ENCODE measurements at regions not wholly inside any gene's neighbourhood (a gene's known extent, or its start where the extent isn't known, plus 50 kb on each side); places are given as distances from the start of the nearest gene placed in this dataset.
"Not testable (repeated sequence)": the region's sequence is repeated elsewhere in the genome, so short reads cannot be mapped to it uniquely, and the experiment has no call there.

DNA sequence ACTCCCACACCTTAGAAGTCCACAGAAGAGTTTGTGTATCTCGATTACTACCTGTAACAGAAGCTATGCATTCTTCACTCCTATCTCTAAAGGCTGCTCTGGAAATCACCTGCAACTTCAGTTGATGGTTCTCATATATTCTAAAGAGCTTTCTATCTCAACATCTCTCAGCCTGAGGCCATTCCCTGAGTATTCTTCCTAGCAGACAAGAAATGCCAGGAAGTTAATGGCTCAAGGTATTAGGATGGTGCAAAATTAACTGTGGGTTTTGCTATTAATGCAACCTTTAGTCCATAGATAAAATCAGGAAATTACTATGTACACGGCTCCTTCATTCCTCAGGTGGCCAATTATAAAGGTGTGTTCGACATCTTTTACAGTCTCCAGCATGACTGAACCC is 290.1 kb downstream of the ZNF716 start:
- H3K36me3 Mint-ChIP-seq (ENCODE audit: low read depth); POLR2A ChIA-PET; CTCF ChIA-PET; DNase-seq; H3K27ac Mint-ChIP-seq; H3K4me1 Mint-ChIP-seq; H3K27me3 Mint-ChIP-seq; H3K4me3 Mint-ChIP-seq: not testable (repeated sequence)
- peaks cover 13% of the 10 kb centered on the region for H3K9me3 Mint-ChIP-seq

DNA sequence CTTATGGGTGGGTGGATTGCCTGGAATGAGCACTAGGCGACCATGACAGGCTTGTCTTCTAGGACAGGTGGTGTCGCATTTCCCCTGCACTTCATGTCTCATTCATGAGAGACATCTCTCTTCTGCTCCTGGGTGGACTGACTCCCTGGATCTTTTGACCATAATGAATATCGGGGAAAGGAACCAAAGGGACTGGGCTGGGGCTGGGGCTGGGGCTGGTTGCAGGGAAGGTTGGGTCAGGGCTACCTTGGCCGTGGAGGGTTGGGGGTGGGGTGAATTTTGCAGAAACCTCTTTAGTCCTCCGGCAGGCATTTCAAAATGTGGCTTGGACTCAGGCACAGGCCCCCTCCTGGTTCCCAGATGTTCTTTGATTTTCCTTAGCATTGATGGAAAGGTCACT is 319.2 kb downstream of the ZNF716 start:
- Mint-ChIP-seq H3K4me3 (no peak overlapping the region), H3K36me3 (ENCODE audit: low read depth) (no peaks in the 10 kb centered on the region), H3K27ac (no peak overlapping the region), H3K9me3 (peaks cover 26% of the 10 kb centered on the region), H3K4me1 (no peaks in the 10 kb centered on the region), H3K27me3 (no peaks in the 10 kb centered on the region)
- DNase-seq, result no peak
- ChIA-PET POLR2A (no interaction called here), CTCF (no interaction called here)

DNA sequence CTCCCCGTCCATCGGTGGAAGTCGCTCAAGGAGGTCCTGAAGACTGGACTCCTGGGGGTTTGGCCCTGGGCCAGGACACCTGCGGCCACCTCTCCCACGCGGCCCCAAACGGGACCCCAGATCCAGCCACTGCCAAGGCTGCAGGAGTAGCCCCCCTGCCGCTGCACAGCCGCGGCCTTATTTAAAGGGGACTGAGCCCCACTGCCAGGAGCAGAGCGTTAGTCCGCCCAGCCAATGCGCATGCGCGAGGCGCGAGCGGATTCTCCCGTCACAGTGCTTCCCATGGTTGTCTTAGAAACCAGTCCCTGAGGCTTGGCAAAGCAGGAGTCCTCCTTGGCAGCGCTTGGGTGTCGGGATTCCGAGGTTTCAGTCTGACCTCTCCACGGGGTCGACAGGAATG is 320.0 kb downstream of the ZNF716 start:
- H3K27me3 Mint-ChIP-seq, result no peaks in the 10 kb centered on the region
- H3K9me3 Mint-ChIP-seq, result peaks cover 29% of the 10 kb centered on the region
- ChIA-PET CTCF (no interaction called here), POLR2A (no interaction called here)
- H3K27ac Mint-ChIP-seq, result no peak overlapping the region
- no peak for DNase-seq
- H3K4me3 Mint-ChIP-seq, result no peak overlapping the region
- H3K36me3 Mint-ChIP-seq (ENCODE audit: low read depth), result no peaks in the 10 kb centered on the region
- H3K4me1 Mint-ChIP-seq, result no peaks in the 10 kb centered on the region

DNA sequence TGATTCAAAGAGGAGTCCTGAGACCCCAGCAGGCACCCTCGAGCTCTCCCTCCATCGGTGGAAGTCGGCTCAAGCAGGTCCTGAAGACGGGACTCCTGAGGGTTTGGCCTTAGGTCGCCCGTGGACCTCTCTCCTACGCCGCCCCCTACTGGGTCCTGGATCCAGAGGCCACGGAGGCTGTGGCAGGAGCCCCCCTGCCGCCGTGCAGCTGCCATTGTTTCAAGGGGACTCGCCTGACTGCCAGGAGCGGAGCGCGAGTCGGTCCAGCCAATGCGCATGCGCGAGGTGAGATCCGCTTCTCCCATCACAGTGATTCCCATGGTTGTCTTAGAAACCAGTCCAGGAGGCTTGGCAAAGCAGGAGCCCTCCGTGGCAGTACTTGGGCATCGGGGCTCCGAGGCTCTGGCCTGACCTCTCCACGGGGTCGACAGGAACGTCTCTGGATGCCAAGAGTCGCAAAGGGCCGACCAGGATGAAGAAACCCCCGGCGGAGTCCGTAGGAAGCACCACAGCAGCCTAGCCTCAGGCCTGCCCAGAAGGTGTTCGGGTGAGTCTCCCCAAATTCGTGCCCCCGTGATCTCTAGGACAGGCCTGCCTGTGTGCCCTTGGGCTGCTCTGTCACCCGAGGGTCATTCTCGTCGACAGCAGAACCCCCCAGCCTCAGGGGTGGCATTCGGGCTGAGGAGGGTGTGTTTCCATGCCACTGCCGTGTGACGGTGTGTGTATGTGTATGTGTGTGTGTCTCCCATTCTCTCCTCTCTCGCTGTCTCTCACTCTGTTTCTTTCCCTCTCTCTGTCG is 322.3 kb downstream of the ZNF716 start:
- POLR2A ChIA-PET, result no interaction called here
- Mint-ChIP-seq H3K36me3 (ENCODE audit: low read depth) (no peaks in the 10 kb centered on the region), H3K27me3 (no peaks in the 10 kb centered on the region), H3K4me1 (no peaks in the 10 kb centered on the region), H3K9me3 (peaks cover 42% of the 10 kb centered on the region), H3K4me3 (no peak overlapping the region), H3K27ac (no peak overlapping the region)
- CTCF ChIA-PET, result no interaction called here
- no peak for DNase-seq

DNA sequence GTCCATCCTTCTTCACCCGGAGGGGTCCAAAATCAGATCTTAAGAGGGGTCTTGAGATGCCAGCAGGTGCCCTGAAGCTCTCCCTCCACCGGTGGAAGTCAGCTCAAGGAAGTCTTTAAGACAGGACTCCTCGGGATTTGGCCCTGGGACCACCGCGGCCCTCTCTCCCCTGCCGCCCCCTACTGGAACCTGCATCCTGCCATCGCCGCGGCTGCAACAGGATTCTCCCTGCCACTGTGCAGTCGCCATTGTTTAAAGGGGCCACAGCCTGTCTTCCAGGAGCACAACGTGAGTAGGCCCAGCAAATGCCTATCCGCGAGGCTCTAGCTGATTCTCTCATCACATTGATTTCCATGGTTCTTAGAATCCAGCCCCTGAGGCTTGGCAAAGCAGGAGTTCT is 324.3 kb downstream of the ZNF716 start:
- no peaks in the 10 kb centered on the region for H3K27me3 Mint-ChIP-seq
- H3K4me3 Mint-ChIP-seq, result no peak overlapping the region
- POLR2A ChIA-PET, result no interaction called here
- H3K27ac Mint-ChIP-seq, result no peak overlapping the region
- H3K4me1 Mint-ChIP-seq, result no peaks in the 10 kb centered on the region
- CTCF ChIA-PET, result no interaction called here
- H3K9me3 Mint-ChIP-seq, result peaks cover 46% of the 10 kb centered on the region
- no peaks in the 10 kb centered on the region for H3K36me3 Mint-ChIP-seq (ENCODE audit: low read depth)
- DNase-seq, result no peak

DNA sequence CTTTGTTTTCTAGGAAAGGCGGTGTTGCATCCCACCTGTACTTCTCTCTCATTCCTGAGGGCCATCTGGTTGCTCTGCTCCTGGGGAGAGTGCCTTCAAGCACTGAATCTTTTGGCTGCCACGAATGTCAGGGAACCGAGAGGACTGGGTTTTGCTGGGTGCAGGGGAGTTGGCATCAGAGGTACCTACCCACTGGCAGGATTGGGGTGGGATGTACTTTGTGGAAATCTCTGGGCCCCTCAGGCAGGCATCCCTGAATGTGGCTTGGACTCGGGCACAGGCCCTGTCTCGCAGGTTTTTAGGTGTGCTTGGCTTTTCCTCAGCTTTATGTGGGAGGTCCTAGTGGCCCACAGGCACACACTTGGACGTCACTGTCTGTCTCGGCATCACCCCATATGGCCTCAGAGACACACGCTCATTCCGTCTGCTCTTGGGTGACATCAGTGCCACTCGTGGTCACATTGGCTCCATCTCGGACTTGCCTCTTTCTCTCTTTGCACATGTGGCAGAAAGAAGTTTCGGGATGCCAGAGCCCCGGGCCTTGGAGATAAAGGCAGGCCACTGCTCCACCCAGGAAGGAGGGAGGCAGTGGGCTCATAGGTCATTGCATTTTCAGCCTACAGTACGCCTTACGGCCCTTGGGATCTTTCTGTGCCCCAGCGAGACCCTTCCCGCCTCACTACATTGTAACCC is 325.6 kb downstream of the ZNF716 start:
- Mint-ChIP-seq H3K27ac (no peak overlapping the region), H3K4me1 (no peaks in the 10 kb centered on the region), H3K27me3 (no peaks in the 10 kb centered on the region), H3K9me3 (peaks cover 49% of the 10 kb centered on the region), H3K36me3 (ENCODE audit: low read depth) (no peaks in the 10 kb centered on the region), H3K4me3 (no peak overlapping the region)
- ChIA-PET POLR2A (no interaction called here), CTCF (no interaction called here)
- DNase-seq, result no peak

DNA sequence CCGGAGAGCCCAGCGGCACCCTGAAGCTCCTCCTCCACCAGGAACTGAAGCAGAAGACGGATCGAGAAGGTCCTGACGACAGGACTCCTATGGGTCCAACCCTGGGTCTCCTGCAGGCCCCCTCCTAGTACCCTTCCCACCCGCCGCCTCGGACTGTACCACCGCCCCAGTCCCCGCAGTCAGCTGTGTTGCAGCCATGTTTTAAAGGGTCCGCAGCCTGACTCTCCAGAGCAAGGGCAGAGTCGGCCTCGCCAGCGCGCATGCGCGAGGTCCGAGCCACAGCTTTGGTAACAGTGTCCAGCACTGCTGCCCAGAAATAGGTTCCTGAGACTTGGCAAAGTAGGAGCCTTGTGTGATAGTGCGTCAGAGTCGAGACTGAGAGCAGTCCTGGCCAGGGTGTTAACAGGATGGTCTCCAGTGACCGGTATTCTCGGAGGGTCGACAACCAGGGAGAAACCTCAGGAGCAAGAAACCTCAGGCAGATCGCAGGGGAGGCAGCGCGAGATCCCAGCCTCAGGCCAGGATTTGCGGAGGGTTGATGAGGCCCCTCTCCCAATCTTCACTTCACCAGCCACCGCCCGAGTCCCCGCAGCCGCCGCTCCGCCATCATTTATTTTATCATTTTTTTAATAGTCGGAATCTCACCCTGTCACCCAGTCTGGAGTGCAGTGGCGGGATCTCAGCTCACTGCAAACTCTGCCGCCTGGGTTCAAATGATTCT is 326.3 kb downstream of the ZNF716 start:
- H3K27me3 Mint-ChIP-seq; H3K4me3 Mint-ChIP-seq; H3K36me3 Mint-ChIP-seq (ENCODE audit: low read depth); H3K4me1 Mint-ChIP-seq; H3K27ac Mint-ChIP-seq; POLR2A ChIA-PET; CTCF ChIA-PET; DNase-seq: not testable (repeated sequence)
- peaks cover 44% of the 10 kb centered on the region for H3K9me3 Mint-ChIP-seq

DNA sequence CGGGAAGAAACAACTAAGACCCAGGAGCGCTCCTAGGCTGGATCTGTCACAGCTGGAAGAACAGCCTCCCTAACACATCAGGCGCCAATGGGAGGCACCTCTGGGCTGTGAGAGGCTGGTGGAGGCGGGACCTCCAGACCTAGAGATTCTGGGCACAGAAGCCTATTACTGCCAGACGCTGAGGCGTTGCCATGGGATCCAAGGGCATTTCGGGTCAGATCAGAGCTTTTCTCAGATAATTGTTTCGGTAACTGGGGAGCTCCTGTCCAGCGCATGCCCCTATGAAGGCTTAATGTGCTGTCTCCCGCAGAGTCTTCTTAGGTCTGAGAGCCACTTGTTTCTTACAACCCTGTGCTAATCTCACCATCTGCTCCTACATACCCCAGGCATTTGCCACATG is 339.2 kb downstream of the ZNF716 start:
- POLR2A ChIA-PET, result no interaction called here
- CTCF ChIA-PET, result interaction anchor here (0.6 kb wide), 1 partner anchor 1440 kb away, joined by 3 read pairs; no protein-coding TSS in a partner anchor
- Mint-ChIP-seq H3K4me3 (no peak overlapping the region), H3K27me3 (no peaks in the 10 kb centered on the region), H3K4me1 (no peaks in the 10 kb centered on the region), H3K9me3 (peaks cover 28% of the 10 kb centered on the region), H3K36me3 (ENCODE audit: low read depth) (no peaks in the 10 kb centered on the region), H3K27ac (no peak overlapping the region)
- DNase-seq, result no peak

DNA sequence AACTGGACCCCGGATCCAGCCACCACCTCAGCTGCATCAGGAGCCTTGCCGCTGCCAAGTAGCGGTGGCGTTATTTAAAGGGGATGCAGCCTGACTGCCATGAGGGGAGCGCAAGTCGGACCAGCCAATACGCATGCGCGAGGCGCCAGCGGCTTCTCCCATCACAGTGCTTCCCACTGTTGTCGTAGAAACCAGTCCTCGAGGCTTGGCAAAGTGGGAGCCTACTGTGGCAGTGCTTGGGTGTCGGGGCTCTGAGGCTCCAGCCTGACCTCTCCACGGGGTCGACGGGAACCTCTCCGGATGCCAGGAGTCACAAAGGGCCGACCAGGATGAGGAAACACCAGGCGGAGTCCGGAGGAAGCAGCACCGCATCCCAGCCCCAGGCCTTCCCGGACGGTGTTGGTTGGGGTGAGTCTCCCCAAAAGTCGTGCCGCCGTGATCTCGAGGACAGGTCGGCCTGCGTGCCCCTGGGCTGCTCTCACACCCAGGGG is 369.6 kb downstream of the ZNF716 start:
- H3K4me3 Mint-ChIP-seq, result no peak overlapping the region
- peaks cover 31% of the 10 kb centered on the region for H3K9me3 Mint-ChIP-seq
- no peaks in the 10 kb centered on the region for H3K36me3 Mint-ChIP-seq (ENCODE audit: low read depth)
- no peaks in the 10 kb centered on the region for H3K4me1 Mint-ChIP-seq
- no peaks in the 10 kb centered on the region for H3K27me3 Mint-ChIP-seq
- DNase-seq, result no peak
- ChIA-PET POLR2A (no interaction called here), CTCF (no interaction called here)
- H3K27ac Mint-ChIP-seq, result no peak overlapping the region

DNA sequence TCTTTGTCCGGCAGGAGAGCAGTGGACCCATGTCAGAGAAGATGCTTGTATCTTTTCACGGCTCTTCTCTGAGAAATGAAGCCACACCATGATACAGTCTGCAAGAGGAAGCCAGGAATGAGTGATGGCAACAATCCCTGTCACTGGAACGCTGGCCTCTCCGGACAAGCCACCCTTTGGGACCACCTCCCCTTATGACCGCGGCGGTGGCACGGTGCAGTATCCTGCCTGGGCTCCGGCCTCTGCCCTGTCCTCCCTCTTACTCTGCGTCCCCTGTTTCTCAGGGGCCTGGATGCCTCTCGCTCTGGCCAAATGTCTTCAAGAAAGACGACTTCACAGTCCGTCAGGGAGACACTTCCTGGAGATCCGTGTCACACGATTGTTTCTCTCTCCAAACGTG is 370.5 kb downstream of the ZNF716 start:
- no peaks in the 10 kb centered on the region for H3K36me3 Mint-ChIP-seq (ENCODE audit: low read depth)
- no peak for DNase-seq
- H3K27ac Mint-ChIP-seq, result no peak overlapping the region
- H3K4me1 Mint-ChIP-seq, result no peaks in the 10 kb centered on the region
- H3K27me3 Mint-ChIP-seq, result no peaks in the 10 kb centered on the region
- ChIA-PET CTCF (no interaction called here), POLR2A (no interaction called here)
- peaks cover 34% of the 10 kb centered on the region for H3K9me3 Mint-ChIP-seq
- no peak overlapping the region for H3K4me3 Mint-ChIP-seq

DNA sequence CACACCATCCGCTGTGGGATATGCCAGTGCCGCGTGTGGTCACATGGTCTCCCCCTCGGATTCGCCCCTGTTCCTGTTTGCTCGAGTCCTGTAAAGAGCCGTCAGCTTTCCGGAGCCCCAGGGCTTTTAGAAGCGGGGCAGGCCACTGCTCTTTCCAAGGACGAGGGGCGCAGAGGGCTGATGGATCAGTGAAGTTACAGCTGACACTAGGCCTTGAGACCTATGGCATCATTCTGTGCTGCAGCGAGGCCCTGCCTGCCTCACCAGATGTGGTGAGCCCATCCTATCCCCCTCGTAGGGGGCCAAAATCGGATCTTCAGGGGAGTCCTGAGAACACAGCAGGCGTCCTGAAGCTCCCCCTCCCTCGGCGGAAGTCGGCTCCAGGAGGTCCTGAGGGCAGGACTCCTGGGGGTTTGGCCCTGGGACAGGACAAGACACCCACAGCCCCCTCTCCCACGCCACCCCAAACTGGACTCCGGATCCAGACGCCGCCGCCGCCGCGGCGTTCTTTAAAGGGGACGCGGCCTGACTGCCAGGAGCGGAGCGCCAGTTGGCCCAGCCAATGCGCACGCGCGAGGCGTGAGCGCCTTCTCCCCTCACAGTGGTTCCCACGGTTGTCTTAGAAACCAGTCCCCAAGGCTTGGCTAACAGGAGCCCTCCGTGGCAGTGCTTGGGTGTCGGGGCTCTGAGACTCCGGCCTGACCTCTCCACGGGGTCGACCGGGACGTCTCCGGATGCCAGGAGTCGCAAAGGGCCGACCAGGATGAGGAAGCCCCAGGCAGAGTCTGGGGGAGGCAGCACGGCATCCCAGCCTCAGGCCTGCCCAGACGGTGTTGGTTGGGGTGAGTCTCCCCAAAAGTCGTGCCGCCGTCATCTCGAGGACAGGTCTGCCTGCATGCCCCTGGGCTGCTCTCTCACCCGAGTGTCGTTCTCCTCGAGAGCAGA is 371.7 kb downstream of the ZNF716 start:
- no peak overlapping the region for H3K27ac Mint-ChIP-seq
- CTCF ChIA-PET, result no interaction called here
- H3K4me3 Mint-ChIP-seq, result no peak overlapping the region
- H3K27me3 Mint-ChIP-seq, result no peaks in the 10 kb centered on the region
- no peak for DNase-seq
- H3K9me3 Mint-ChIP-seq, result peaks cover 31% of the 10 kb centered on the region
- H3K36me3 Mint-ChIP-seq (ENCODE audit: low read depth), result no peaks in the 10 kb centered on the region
- POLR2A ChIA-PET, result no interaction called here
- H3K4me1 Mint-ChIP-seq, result no peaks in the 10 kb centered on the region

DNA sequence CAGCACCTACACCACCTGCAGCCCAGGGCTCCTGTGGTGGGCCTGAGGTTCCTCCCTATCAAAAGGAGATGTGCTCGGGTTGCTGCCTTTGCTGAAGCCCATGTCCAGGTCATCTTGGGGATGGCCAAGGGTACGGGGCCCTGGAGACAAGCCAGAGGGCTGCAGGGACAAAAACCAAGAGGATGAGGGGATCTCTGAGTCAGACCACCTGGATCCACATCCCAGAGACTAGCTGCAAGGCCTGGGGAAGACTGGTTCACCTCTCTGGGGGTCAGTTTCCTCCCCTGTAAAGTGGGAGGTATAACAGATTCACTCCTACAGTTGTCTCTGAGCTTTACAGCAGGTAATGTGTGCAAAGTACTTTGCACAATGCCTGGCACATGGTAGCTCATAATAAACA is 376.6 kb downstream of the ZNF716 start:
- peaks cover 21% of the 10 kb centered on the region for H3K9me3 Mint-ChIP-seq
- H3K4me3 Mint-ChIP-seq; DNase-seq; H3K27ac Mint-ChIP-seq; H3K4me1 Mint-ChIP-seq; POLR2A ChIA-PET; CTCF ChIA-PET; H3K27me3 Mint-ChIP-seq; H3K36me3 Mint-ChIP-seq (ENCODE audit: low read depth): not testable (repeated sequence)

DNA sequence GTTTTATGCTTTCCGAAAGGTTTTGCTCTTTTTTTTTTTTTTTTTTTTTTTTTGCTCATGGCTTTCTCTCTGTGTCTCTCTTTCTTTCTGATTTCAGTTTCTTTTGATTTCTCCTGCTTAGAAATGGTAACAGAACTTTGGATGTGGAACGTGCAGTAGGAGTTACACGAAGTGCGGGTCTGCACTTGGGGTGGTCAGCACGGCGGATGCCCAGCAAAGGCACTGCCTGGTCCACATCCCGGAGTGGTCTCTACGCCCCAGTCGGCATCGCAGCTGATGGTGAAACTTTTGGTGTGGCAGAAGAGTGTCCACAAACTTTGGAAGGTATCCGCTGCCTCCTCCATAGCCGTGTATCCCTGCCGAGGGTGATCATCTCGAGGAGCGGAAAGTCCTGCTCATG is 385.2 kb downstream of the ZNF716 start:
- H3K27ac Mint-ChIP-seq; POLR2A ChIA-PET; H3K4me3 Mint-ChIP-seq; H3K27me3 Mint-ChIP-seq; CTCF ChIA-PET; H3K4me1 Mint-ChIP-seq; DNase-seq; H3K36me3 Mint-ChIP-seq (ENCODE audit: low read depth); H3K9me3 Mint-ChIP-seq: not testable (repeated sequence)

Measured in activated CD4-positive, alpha-beta T cell treated with anti-CD3 and anti-CD28 coated beads, Interleukin-2, amount 10 ng/mL, durations not matched to agents 7 days and 5 days (primary cell).